Neural progenitor cell (in vitro differentiated cells): ENCODE measurements at regions not wholly inside any gene's neighbourhood (a gene's known extent, or its start where the extent isn't known, plus 50 kb on each side); places are given as distances from the start of the nearest gene placed in this dataset.

Source experiments
- DNase-seq: peaks from one replicate; pipeline ENCODE4 v3.0.0-alpha.2; 2016; ENCODE audit warnings: low spot score
- H2AFZ ChIP-seq: fragments of 200-600 bp; sonication (generic); replicated peaks from 2 replicates; pipeline ENCODE4 v1.6.1; 2016; ENCODE audit warnings: antibody characterized with exemption
- H3F3A ChIP-seq: fragments of 200-600 bp; sonication (generic); 2 replicates; pipeline ENCODE4 v1.6.1; 2016; ENCODE audit warnings: antibody characterized with exemption, low read depth
- H3K27ac ChIP-seq: fragments of 200-600 bp; sonication (generic); 2 replicates; pipeline ENCODE4 v1.5.1; 2016; ENCODE audit warnings: mild to moderate bottlenecking
- H3K27me3 ChIP-seq: fragments of 200-600 bp; sonication (generic); 2 replicates; pipeline ENCODE4 v1.6.1; 2016; ENCODE audit warnings: mild to moderate bottlenecking, moderate library complexity
- H3K36me3 ChIP-seq: fragments of 200-600 bp; sonication (generic); 2 replicates; pipeline ENCODE4 v1.5.1; 2016
- H3K4me1 ChIP-seq: fragments of 200-600 bp; sonication (generic); 2 replicates; pipeline ENCODE4 v1.6.1; 2016; ENCODE audit warnings: mixed run types
- H3K4me2 ChIP-seq: fragments of 200-600 bp; sonication (generic); 2 replicates; pipeline ENCODE4 v1.6.1; 2016
- H3K4me3 ChIP-seq: fragments of 200-600 bp; sonication (generic); 2 replicates; pipeline ENCODE4 v1.5.1; 2016
- H3K79me2 ChIP-seq: fragments of 200-600 bp; sonication (generic); 2 replicates; pipeline ENCODE4 v1.6.1; 2016; ENCODE audit warnings: low read depth
- H3K9ac ChIP-seq: fragments of 200-600 bp; sonication (generic); 2 replicates; pipeline ENCODE4 v1.6.1; 2016
- H3K9me3 ChIP-seq: fragments of 200-600 bp; sonication (generic); 2 replicates; pipeline ENCODE4 v1.5.1; 2016; ENCODE audit warnings: low read depth
- H4K20me1 ChIP-seq: fragments of 200-600 bp; sonication (generic); 2 replicates; pipeline ENCODE4 v1.6.1; 2016; ENCODE audit warnings: low read depth
- H3K27ac Mint-ChIP-seq: 3 replicates; pipeline ENCODE4 v1.8.0; 2021; ENCODE audit warnings: mixed read lengths
- H3K27me3 Mint-ChIP-seq: 2 replicates; pipeline ENCODE4 v1.8.0; 2022; ENCODE audit warnings: low read depth, mild to moderate bottlenecking, inconsistent platforms, moderate library complexity, mixed read lengths; ENCODE audit not compliant: insufficient read depth
- H3K36me3 Mint-ChIP-seq: 3 replicates; pipeline ENCODE4 v1.8.0; 2021; ENCODE audit warnings: mixed read lengths
- H3K4me1 Mint-ChIP-seq: 3 replicates; pipeline ENCODE4 v1.8.0; 2021; ENCODE audit warnings: mixed read lengths
- H3K4me3 Mint-ChIP-seq: 3 replicates; pipeline ENCODE4 v1.8.0; 2021; ENCODE audit warnings: mild to moderate bottlenecking, moderate library complexity, mixed read lengths
- H3K9me3 Mint-ChIP-seq: 3 replicates; pipeline ENCODE4 v1.8.0; 2020; ENCODE audit warnings: mixed read lengths
- CTCF ChIP-seq: fragments of 200-600 bp; sonication (generic); IDR thresholded peaks from 2 replicates; pipeline ENCODE4 v1.5.1; 2017; ENCODE audit warnings: antibody characterized with exemption, mild to moderate bottlenecking
- EZH2 ChIP-seq: fragments of 200-600 bp; sonication (generic); IDR thresholded peaks from 2 replicates; pipeline ENCODE4 v1.6.1; 2017; ENCODE audit warnings: antibody characterized with exemption, mild to moderate bottlenecking, moderate library complexity
- EZH2phosphoT487 ChIP-seq: fragments of 200-600 bp; sonication (generic); IDR thresholded peaks from 2 replicates; pipeline ENCODE4 v1.6.1; 2017; ENCODE audit warnings: antibody characterized with exemption

DNA sequence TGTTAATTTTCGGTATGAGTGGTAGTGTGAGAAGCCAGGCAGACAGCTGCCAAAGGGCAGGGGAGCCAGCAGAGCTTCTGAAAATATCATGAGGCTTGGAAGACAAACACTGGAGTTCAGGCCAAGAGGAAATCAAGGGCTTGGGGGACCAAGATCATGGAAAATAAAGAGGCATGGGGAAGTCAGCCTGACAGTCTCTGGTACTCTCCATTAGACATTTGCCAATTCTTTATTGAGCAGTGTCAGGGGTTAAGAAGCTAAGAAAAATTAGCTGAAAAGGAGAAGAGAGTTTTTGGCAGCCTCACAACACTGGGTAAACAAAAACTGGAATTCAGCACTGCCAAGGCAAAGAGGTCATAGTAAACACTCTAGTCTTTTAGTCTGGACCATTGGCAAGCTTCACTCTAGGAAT, 612.7 kb downstream of the EPHA4 start:
- H3K4me1 Mint-ChIP-seq = peaks cover 3% of the 10 kb centered on the region
- H3K9me3 ChIP-seq = no peaks in the 10 kb centered on the region
- TF ChIP-seq EZH2phosphoT487 (no peak), CTCF (no peak), EZH2 (no peak)
- no peaks in the 10 kb centered on the region for H4K20me1 ChIP-seq
- no peaks in the 10 kb centered on the region for H3K36me3 Mint-ChIP-seq
- no peak for DNase-seq
- no peak overlapping the region for H3K4me3 ChIP-seq
- no peak overlapping the region for H3K4me2 ChIP-seq
- no peak overlapping the region for H2AFZ ChIP-seq
- no peaks in the 10 kb centered on the region for H3K79me2 ChIP-seq
- H3K4me1 ChIP-seq = no peaks in the 10 kb centered on the region
- H3K27ac ChIP-seq = no peak overlapping the region
- H3K9me3 Mint-ChIP-seq = no peaks in the 10 kb centered on the region
- H3F3A ChIP-seq = no peaks in the 10 kb centered on the region
- H3K9ac ChIP-seq = no peak overlapping the region
- no peak overlapping the region for H3K27ac Mint-ChIP-seq
- no peak overlapping the region for H3K4me3 Mint-ChIP-seq
- H3K27me3 ChIP-seq = no peaks in the 10 kb centered on the region
- H3K27me3 Mint-ChIP-seq = no peaks in the 10 kb centered on the region
- H3K36me3 ChIP-seq = no peaks in the 10 kb centered on the region

DNA sequence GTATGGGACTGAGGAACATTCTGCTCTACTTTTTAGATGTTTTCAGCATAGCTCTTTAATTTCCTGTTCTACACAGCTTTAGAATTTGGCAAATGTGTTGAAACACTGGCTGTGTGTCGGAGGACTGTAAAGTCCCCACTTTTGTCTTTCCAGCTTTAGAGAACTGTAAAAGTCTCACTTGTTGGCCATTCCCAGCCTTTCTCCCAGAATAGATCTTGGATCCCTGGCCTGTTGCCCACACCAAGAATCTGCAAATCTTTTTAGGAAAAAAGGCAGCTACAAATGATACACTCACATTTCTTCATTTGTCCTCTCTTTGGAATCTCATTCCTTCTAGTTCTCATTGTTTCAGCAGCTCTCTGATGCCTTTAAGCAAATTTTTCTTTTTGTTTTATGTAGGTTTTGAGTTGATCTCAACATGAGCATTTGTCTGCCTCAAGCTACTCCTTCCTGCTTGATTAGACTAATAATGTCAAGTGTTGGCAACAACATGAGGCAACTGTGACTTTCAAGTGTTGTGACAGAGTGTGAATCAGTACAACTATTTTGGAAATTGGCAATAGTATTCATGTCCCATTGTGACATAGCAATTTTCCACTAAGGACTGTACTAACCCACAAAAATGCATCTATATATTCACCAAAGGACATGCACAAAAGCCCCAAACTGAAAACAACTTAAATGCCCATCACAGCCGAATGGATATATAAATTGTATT, 610.8 kb downstream of the EPHA4 start:
- Mint-ChIP-seq H3K4me1 (peaks cover 3% of the 10 kb centered on the region), H3K36me3 (no peaks in the 10 kb centered on the region), H3K9me3 (no peaks in the 10 kb centered on the region), H3K4me3 (no peak overlapping the region), H3K27ac (no peak overlapping the region), H3K27me3 (no peaks in the 10 kb centered on the region)
- Histone ChIP-seq H3F3A (no peaks in the 10 kb centered on the region), H3K36me3 (no peaks in the 10 kb centered on the region), H3K27me3 (no peaks in the 10 kb centered on the region), H3K9ac (no peak overlapping the region), H3K4me1 (no peaks in the 10 kb centered on the region), H3K27ac (no peak overlapping the region), H3K4me3 (no peak overlapping the region), H3K79me2 (no peaks in the 10 kb centered on the region), H2AFZ (no peak overlapping the region), H4K20me1 (no peaks in the 10 kb centered on the region), H3K4me2 (no peak overlapping the region), H3K9me3 (no peaks in the 10 kb centered on the region)
- DNase-seq = no peak
- TF ChIP-seq CTCF (no peak), EZH2 (no peak), EZH2phosphoT487 (no peak)

DNA sequence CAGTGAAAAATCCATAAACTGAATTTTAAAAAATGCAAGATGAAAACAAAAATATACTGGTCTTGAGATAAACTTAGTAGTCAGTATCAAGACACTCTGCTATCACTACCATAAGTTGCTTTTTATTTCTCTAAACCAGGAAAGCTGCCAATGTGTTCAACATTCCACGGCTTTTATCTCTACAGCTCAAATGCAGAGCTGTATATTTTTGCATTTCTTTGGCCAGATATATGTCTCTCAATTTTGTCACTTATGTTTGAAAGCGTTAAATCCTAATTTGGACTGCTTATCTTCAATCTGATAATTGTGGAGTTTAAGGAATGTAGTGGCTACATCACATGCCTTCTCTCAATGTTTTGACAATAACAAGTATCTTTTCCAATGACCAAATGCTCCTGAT, 609.5 kb downstream of the EPHA4 start:
- Histone ChIP-seq H3K4me2 (no peak overlapping the region), H4K20me1 (no peaks in the 10 kb centered on the region), H3K27ac (no peak overlapping the region), H3K4me1 (no peaks in the 10 kb centered on the region), H3K9ac (no peak overlapping the region), H2AFZ (no peak overlapping the region), H3K4me3 (no peak overlapping the region), H3K9me3 (no peaks in the 10 kb centered on the region), H3K27me3 (no peaks in the 10 kb centered on the region), H3K79me2 (no peaks in the 10 kb centered on the region), H3K36me3 (no peaks in the 10 kb centered on the region), H3F3A (no peaks in the 10 kb centered on the region)
- H3K9me3 Mint-ChIP-seq = no peaks in the 10 kb centered on the region
- no peaks in the 10 kb centered on the region for H3K27me3 Mint-ChIP-seq
- no peak for DNase-seq
- no peak overlapping the region for H3K4me3 Mint-ChIP-seq
- no peak for TF ChIP-seq EZH2phosphoT487
- TF ChIP-seq CTCF = no peak
- TF ChIP-seq EZH2 = no peak
- no peak overlapping the region for H3K27ac Mint-ChIP-seq
- H3K4me1 Mint-ChIP-seq = peaks cover 3% of the 10 kb centered on the region
- H3K36me3 Mint-ChIP-seq = no peaks in the 10 kb centered on the region
